ENCODE measurements at regions not wholly inside any gene's neighbourhood (a gene's known extent, or its start where the extent isn't known, plus 50 kb on each side); places are given as distances from the start of the nearest gene placed in this dataset.

GRCh38 chr12:41970744-41971143 lies 173.9 kb downstream of the GXYLT1 start:
- TF ChIP-seq CTCF (IDR thresholded peaks at IDR 0.05; ENCODE audit: low read depth, low read length): no peak
- DNase-seq: no peak
- H3K27me3 ChIP-seq (ENCODE audit: insufficient read depth, low read depth, severe bottlenecking): no peaks in the 10 kb centered on the region
- H3K9me3 ChIP-seq (ENCODE audit: severe bottlenecking): no peaks in the 10 kb centered on the region
- H3K36me3 ChIP-seq: no peaks in the 10 kb centered on the region
- H3K27ac ChIP-seq: no peak overlapping the region
- no peak overlapping the region for H3K4me3 ChIP-seq (ENCODE audit: low read depth, low read length)

GRCh38 chr12:41968599-41968998 lies 176.1 kb downstream of the GXYLT1 start:
- H3K27me3 ChIP-seq (ENCODE audit: insufficient read depth, low read depth, severe bottlenecking): no peaks in the 10 kb centered on the region
- no peak for TF ChIP-seq CTCF (IDR thresholded peaks at IDR 0.05; ENCODE audit: low read depth, low read length)
- H3K4me3 ChIP-seq (ENCODE audit: low read depth, low read length): no peak overlapping the region
- H3K36me3 ChIP-seq: no peaks in the 10 kb centered on the region
- DNase-seq: no peak
- no peak overlapping the region for H3K27ac ChIP-seq
- no peaks in the 10 kb centered on the region for H3K9me3 ChIP-seq (ENCODE audit: severe bottlenecking)

- H3K27ac ChIP-seq: no peak overlapping the region
- peak; percentile 88 for DNase-seq
These were observed 176.8 kb downstream of the GXYLT1 start for GRCh38 chr12:41967668-41968500.

GRCh38 chr12:41966916-41967315 lies 177.8 kb downstream of the GXYLT1 start:
- DNase-seq: no peak
- no peaks in the 10 kb centered on the region for H3K36me3 ChIP-seq
- H3K9me3 ChIP-seq (ENCODE audit: severe bottlenecking): no peaks in the 10 kb centered on the region
- no peaks in the 10 kb centered on the region for H3K27me3 ChIP-seq (ENCODE audit: insufficient read depth, low read depth, severe bottlenecking)
- no peak overlapping the region for H3K4me3 ChIP-seq (ENCODE audit: low read depth, low read length)
- no peak overlapping the region for H3K27ac ChIP-seq
- TF ChIP-seq CTCF (IDR thresholded peaks at IDR 0.05; ENCODE audit: low read depth, low read length): no peak

More at GRCh38 chr12:41967668-41968500, 176.8 kb downstream of the GXYLT1 start:
- H3K36me3 ChIP-seq: no peaks in the 10 kb centered on the region
- TF ChIP-seq CTCF (IDR thresholded peaks at IDR 0.05; ENCODE audit: low read depth, low read length): no peak
- no peaks in the 10 kb centered on the region for H3K27me3 ChIP-seq (ENCODE audit: insufficient read depth, low read depth, severe bottlenecking)
- H3K4me3 ChIP-seq (ENCODE audit: low read depth, low read length): no peak overlapping the region
- no peaks in the 10 kb centered on the region for H3K9me3 ChIP-seq (ENCODE audit: severe bottlenecking)

GRCh38 chr12:41966001-41966400 lies 178.7 kb downstream of the GXYLT1 start:
- no peaks in the 10 kb centered on the region for H3K27me3 ChIP-seq (ENCODE audit: insufficient read depth, low read depth, severe bottlenecking)
- no peak for TF ChIP-seq CTCF (IDR thresholded peaks at IDR 0.05; ENCODE audit: low read depth, low read length)
- no peak overlapping the region for H3K27ac ChIP-seq
- H3K4me3 ChIP-seq (ENCODE audit: low read depth, low read length): no peak overlapping the region
- no peak for DNase-seq
- no peaks in the 10 kb centered on the region for H3K36me3 ChIP-seq
- H3K9me3 ChIP-seq (ENCODE audit: severe bottlenecking): no peaks in the 10 kb centered on the region

GRCh38 chr12:41963398-41963797 lies 181.3 kb downstream of the GXYLT1 start:
- H3K36me3 ChIP-seq: no peaks in the 10 kb centered on the region
- DNase-seq: no peak
- no peaks in the 10 kb centered on the region for H3K27me3 ChIP-seq (ENCODE audit: insufficient read depth, low read depth, severe bottlenecking)
- no peak for TF ChIP-seq CTCF (IDR thresholded peaks at IDR 0.05; ENCODE audit: low read depth, low read length)
- H3K27ac ChIP-seq: no peak overlapping the region
- no peaks in the 10 kb centered on the region for H3K9me3 ChIP-seq (ENCODE audit: severe bottlenecking)
- no peak overlapping the region for H3K4me3 ChIP-seq (ENCODE audit: low read depth, low read length)
